Right lung (tissue), 2 donors: ENCODE measurements at regions not wholly inside any gene's neighbourhood (a gene's known extent, or its start where the extent isn't known, plus 50 kb on each side); places are given as distances from the start of the nearest gene placed in this dataset.
"Not testable (repeated sequence)": the region's sequence is repeated elsewhere in the genome, so short reads cannot be mapped to it uniquely, and the experiment has no call there.

Experiments
- DNase-seq, 2 donors: peaks; one replicate each; pipeline ENCODE4 v3.0.0-alpha.2; 2013

DNA sequence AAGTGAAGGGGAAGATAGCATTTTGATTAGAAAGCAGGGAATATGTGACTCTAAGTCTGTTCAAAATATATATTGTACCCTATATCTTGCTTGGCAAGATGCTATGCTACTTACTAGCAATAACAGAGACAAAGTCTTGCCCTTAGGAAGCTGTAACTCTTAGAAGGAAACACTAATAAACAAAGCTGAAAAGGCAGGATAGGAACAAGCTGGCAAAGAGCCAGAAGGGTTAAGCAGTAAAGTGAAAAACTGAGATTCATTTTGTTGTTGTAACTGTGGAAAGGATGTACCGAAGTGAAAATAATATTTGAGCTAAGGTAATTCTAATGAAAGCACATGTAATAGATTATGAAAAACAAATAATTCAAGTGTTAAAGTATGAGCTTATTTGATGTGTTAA lies 527.1 kb upstream of the FLRT2 start:
- DNase-seq = no peak

DNA sequence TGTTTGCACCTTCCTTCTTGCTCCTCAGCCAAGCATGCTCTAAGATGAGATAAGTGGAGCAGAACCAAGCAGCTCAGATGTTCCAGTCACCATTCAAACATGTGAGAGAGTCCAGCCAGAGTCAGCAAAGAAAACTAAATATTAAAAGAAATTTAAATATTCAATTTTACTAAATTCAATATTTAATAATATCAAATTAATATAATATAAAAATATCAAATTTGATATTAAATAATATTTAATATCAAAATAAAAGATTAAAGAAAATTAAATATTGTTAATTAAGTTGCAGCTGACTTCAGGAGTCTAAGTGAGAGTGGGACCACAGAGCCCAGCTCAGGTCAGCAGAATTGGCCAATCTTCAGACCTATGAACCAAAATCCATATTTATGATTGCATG lies 526.1 kb upstream of the FLRT2 start:
- no peak for DNase-seq

DNA sequence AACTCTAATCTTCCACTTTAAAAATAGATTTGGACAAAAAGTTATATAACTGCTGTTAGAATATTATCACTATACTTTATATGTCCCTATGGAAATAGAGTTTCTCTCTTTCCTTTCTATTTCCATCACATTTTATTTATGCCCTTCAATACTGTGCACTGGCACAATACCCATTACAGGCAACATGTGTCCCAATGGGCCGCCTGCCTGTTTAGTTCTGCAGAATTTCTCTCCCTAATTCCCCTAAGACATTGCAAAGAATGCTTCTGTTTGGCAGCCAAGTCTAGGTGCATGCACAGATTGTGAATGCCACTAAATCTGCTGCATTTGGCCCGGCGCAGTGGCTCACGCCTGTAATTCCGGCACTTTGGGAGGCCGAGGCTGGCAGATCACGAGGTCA lies 520.4 kb upstream of the FLRT2 start:
- DNase-seq = no peak

- DNase-seq = no peak
Observed at GRCh38 chr14:85010186-85010585, 519.8 kb upstream of the FLRT2 start.

DNA sequence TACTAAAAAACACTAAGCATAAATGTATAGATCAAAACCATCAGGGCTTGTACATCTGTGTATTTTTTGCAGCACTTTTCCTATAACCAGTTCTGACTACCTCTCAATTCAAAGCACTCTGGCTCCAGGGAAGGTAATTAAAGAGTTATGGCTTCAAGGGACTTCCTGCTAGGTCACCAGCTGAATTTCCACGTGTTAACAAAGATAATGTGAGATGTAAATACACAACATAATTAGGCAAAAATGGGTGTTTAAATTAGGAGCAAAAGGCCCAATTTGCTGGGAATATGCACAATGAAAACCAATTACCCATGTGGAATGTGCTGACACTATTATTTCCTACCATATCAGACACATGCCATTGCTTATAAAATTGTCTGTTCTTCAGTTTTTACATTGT lies 513.4 kb upstream of the FLRT2 start:
- no peak for DNase-seq

GRCh38 chr14:85023866-85024265 lies 506.1 kb upstream of the FLRT2 start:
- DNase-seq = not testable (repeated sequence)

GRCh38 chr14:85024931-85025330 lies 505.0 kb upstream of the FLRT2 start:
- no peak for DNase-seq

DNA sequence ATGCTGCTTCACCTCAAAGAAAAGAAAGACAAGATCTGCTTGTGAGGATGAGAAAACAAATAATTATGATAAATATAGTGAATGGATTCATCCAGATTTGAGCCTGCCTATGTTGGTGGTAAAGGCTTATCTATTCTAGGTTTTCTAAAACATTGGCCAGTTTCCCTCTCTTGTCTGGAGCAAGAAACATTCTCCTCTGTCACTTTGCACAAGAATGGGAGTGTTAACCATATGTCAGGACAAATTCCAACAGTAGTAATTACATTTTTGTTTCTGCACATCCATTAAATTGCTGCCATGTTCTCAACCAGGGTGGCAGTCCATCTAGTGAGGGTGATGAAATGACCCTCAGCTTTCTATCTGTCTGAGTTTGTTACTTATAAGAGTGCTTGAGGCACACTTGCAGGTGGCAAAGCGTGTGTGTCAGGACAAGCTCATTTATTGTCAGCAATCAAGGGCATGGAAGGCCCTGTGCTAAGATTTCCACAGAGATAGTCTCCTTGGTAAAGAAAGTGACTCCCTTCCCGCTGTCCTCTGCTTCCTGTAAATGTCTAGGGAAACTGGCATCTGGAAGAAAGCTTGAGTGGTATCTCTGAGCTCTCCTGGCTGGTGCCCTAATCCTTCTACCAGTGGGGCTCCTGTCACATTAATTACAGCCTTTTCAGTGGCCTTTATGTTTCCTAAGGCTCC lies 502.1 kb upstream of the FLRT2 start:
- no peak for DNase-seq

DNA sequence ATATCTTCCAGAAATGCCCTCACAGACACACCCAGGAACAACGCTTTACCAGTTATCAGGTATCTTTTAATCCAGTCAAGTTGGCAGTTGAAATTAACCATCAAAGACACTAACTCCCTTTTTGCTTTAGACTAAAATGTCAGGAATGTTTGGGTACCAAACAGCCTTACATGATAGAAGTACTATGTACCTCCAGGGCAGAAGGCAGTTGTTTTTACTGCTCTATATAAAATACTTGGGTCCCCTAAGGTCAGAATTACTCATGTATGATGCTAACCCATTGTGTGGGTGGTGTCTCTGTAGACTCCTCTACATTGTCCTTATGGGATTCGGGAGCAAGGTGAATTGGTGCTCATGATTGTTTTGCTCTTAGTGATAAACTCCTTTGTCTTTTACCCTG lies 492.5 kb upstream of the FLRT2 start:
- DNase-seq = no peak

DNA sequence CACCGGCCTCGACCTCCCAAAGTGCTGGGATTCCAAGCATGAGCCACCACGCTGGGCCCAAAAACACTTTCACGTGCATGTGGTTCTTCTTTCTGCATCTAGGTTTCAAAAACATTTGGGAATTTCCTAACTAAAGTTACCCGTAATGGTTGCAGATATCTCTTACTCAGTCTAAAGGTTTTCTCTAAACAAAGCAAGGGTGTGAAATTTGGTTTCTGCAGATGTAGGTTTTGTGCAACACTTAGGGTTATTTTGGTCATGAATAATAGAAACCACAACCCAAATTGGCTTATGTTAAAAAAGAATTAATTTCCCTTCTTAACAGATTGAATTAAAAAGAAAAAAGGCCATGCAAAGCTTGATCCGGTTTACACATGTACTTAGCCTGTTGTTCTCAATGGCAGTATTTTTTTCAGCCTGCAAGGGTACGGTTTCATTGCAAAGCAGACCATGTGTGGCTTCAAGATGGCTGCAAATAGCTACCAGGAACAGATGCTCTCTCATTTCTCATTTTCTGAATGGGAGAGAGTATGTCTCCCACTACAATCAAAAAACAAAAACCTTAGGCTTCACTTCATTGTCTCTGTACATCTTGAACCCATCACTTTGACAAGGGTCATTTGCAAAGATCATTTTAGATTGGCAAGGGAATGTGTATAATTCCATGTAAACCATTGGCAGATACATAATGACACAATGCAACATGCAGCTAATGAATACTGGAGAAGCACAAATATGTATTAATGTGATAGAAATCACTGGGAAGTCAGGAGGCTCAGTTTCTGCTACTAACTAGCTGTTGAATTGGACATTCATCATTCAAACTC lies 491.2 kb upstream of the FLRT2 start:
- DNase-seq = no peak

- DNase-seq = no peak
Observed at GRCh38 chr14:85039353-85039626, 490.7 kb upstream of the FLRT2 start.

GRCh38 chr14:85040046-85040685 lies 489.8 kb upstream of the FLRT2 start:
- no peak for DNase-seq

DNA sequence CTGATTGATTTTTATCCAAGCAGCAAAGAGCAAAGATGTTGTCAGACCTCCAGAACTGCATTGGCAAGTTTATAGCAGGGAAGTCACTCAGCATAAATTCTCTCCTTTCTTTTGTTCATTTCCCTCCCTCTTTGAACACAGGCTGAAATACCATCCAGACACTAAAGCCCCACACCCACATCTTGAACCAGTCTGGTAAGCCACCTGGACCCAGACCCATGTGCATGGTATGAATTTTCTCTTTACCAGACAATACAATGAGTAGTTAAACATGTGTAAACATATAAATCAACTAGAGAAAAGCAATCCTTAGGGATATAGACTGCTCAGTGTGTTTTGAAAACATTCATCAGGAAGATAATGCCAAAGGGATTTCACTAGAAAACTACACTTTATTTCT lies 488.3 kb upstream of the FLRT2 start:
- no peak for DNase-seq

DNA sequence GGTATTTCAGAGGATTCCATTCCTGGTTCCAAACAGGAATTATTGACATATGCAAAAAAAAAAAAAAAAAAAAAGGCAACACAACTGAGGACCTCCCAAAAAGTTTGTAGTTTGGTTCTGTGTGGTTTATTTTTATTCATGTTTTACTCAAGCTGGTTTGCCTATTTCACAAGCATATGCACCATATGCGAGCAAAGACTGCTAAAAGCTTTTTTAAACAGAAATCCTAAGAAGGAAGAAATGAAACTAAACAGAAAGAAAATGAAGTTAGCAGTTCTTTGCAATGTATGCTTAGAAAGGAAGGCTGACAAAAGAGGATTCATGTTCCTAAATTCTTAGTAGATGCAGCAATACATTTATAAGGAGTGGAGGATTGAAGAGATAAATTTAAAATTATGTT lies 487.6 kb upstream of the FLRT2 start:
- no peak for DNase-seq

DNA sequence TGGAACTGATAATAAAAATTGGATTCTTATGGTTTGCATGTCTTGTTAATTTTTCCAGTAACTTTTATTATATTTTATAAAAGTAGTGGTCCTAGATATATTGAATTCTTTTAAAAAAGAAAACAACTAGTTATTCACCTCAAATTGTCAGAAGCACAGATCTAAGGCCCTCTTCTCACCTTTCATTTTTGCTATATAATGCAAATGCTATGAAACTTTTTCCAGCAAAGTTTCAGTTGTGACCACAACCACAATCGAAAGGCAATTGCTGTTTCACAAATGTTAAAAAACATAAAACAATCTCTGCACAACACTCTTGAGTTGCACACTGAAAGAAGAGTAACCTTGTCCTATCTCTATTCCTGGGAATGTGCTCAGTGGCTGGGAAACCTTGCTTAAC lies 479.8 kb upstream of the FLRT2 start:
- no peak for DNase-seq

DNA sequence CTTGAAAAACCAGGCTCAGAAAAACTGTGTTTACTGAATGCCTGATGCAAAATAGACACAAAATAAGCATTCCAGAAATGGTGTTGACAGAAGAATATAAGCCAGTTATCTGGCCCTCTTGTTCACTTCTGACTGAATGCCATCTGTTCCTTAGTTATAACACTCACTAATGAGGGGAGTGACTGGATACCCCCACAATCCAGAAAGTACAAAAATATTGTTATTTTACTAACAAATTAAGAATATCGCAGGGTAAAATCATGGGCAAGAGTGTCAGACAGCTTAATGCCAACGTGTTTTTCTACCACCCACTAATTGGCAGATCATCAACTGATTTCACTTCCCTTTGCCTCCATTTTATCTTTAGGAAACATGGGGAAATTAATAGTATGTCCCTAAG lies 477.3 kb upstream of the FLRT2 start:
- peak; percentile 20 to 50 for DNase-seq

DNA sequence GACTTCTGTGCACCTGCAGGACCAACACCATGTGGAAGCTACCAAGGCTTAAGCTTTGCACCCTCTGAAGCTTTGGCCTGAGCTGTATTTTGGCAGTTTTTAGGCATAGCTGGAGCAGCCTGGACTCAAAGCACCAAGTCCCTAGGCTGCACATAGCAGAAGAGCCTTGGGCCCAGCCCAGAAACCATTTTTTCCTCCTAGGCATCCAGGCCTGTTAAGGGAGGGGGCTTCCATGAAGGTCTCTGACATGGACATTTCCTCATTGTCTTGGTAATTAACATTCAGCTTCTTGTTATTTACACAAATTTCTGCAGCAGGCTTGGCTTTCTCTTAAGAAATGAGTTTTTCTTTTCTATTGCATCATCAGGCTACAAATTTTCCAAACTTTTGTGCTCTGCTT lies 475.8 kb upstream of the FLRT2 start:
- no peak for DNase-seq

GRCh38 chr14:85056267-85056666 lies 473.7 kb upstream of the FLRT2 start:
- DNase-seq = no peak

- no peak for DNase-seq
Observed at GRCh38 chr14:85057221-85057620, 472.7 kb upstream of the FLRT2 start.

GRCh38 chr14:85058150-85058549 lies 471.8 kb upstream of the FLRT2 start:
- DNase-seq = no peak

DNA sequence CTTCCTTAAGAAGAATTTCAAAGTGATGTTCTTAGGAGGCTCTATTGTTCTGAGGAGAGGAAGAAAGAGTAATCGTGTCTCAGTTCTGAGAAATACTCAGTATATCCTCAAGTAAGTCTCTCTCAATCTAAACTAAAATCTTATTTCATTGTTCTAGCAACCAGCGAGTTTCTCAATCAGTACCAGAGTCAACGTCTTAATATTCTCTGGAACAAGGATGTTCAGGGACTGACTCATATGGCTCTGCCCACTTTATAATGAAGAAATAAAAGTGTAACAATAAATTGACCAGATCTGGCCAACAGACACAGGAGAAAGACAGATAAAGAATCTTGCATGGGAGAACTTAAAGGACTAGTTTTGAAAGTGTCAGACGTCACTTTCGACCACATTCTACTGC lies 469.8 kb upstream of the FLRT2 start:
- no peak for DNase-seq

DNA sequence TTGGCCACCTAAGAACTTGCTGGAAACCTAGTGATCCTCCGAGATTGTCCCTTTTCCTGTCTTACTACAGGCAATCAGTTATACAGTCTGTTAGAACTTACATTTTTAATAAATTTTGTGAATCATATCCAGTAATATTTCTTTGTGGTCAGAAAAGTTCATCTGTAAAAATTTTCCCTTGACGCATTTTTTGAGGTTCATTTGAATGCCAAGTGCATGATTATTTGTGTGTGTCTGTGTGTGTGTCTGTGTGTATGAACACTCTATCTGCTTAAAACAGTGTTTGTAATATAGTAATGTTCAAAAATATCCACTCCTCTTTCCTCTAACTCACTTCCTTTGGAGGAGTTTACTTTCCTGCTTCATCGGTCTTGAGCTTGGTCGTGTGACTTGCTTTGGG lies 468.7 kb upstream of the FLRT2 start:
- DNase-seq = no peak

DNA sequence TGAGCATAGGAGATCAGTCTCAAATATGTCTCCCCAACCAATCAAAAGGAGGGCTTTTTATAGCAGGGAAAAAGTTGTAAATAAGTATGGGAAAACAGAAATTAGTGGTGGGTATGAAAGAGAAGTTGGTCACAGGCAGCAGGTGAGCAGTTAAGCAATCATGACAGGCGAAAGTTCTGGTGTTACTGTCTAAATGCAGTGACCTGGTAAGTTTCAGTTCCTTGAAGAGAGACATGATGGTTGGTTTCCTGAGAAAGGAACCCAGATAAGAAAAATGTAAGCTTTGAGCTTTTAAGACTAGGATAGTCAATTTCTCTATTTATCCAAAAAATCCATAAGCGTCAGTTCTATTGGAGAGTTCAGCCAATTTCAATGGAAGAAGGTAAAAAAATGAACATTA lies 466.2 kb upstream of the FLRT2 start:
- no peak for DNase-seq
